Erythroblast (primary cell): ENCODE measurements at regions not wholly inside any gene's neighbourhood (a gene's known extent, or its start where the extent isn't known, plus 50 kb on each side); places are given as distances from the start of the nearest gene placed in this dataset.

Experiments used
- GATA1 ChIP-seq: IDR thresholded peaks from 2 replicates; pipeline ENCODE4 v1.6.1; 2011; ENCODE audit warnings: low read depth, mild to moderate bottlenecking, control low read depth, low read length, moderate library complexity
- POLR2A ChIP-seq: IDR thresholded peaks from 2 replicates; pipeline ENCODE4 v1.6.1; 2011; ENCODE audit warnings: mild to moderate bottlenecking, low read length

DNA sequence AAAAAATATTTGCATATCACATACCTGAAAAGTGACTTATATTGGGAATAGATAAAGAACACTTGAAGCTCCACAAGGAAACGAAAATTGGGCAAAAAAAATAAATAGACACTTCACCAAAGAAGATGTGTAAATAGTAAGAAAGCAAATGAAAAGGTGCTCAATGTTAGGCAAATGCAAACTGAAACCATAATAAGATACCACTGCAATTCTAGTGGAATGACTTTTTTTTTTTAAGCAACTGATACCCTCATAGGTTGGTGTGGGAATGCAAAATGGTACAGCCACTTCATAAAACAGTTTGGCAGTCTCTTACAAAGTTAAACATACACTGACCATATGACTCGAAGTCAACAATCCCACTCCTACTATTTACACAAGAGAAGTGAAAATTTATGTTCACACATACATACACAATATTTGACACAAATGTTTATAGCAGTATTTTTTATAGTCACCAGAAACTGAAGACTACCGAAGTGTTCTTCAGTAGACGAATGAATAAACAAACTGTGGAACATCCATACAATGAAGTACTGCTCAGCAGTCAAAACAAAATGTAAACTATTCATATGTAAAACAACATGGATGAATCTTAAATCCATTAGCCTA is 176.3 kb downstream of the ZMAT3 start:
- TF ChIP-seq POLR2A (no peak), GATA1 (no peak)
